Mucosa of stomach (tissue), 1 donor: ENCODE measurements at regions not wholly inside any gene's neighbourhood (a gene's known extent, or its start where the extent isn't known, plus 50 kb on each side); places are given as distances from the start of the nearest gene placed in this dataset.

Experiments used
- H3K27me3 ChIP-seq: one replicate; pipeline ENCODE4 v1.7.0; 2013; ENCODE audit warnings: mild to moderate bottlenecking, low read length; ENCODE audit not compliant: control insufficient read depth, insufficient read depth
- H3K36me3 ChIP-seq: one replicate; pipeline ENCODE4 v1.7.0; 2013; ENCODE audit warnings: low read length; ENCODE audit not compliant: control insufficient read depth, insufficient read depth
- H3K4me1 ChIP-seq: one replicate; pipeline ENCODE4 v1.7.0; 2013; ENCODE audit warnings: mild to moderate bottlenecking, low read length; ENCODE audit not compliant: control insufficient read depth, insufficient read depth
- H3K4me3 ChIP-seq: one replicate; pipeline ENCODE4 v1.7.0; 2013; ENCODE audit warnings: low read length
- H3K9ac ChIP-seq: one replicate; pipeline ENCODE4 v1.7.0; 2013; ENCODE audit warnings: mild to moderate bottlenecking, low read length, moderate library complexity
- H3K9me3 ChIP-seq: one replicate; pipeline ENCODE4 v1.7.0; 2013; ENCODE audit warnings: mild to moderate bottlenecking, low read length, moderate library complexity; ENCODE audit not compliant: control insufficient read depth
- donor health status: Pancreatic carcinoma.

DNA sequence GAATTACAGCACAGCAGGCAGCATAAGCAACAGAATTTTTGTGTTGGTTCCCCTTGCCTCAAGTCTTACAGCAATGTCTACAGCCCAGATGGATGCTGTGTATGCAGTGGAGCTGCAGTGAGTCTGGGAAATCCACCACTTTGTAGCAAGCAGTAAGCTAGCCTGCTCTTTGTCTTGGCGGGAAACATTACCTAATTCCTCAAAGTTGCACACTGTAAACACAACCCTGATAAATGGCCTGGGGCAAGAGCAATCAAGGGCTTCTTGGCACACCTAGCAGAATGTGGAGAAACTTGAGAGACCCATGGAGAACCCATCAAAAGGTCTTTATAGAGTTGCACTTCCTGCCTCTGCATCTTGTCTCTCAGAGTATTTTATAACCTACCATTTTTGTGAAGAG lies 102.0 kb upstream of the FOXP2 start:
- H3K4me3 ChIP-seq, result no peak overlapping the region
- no peaks in the 10 kb centered on the region for H3K4me1 ChIP-seq
- H3K27me3 ChIP-seq, result no peaks in the 10 kb centered on the region
- no peaks in the 10 kb centered on the region for H3K36me3 ChIP-seq
- no peak overlapping the region for H3K9ac ChIP-seq
- no peaks in the 10 kb centered on the region for H3K9me3 ChIP-seq

DNA sequence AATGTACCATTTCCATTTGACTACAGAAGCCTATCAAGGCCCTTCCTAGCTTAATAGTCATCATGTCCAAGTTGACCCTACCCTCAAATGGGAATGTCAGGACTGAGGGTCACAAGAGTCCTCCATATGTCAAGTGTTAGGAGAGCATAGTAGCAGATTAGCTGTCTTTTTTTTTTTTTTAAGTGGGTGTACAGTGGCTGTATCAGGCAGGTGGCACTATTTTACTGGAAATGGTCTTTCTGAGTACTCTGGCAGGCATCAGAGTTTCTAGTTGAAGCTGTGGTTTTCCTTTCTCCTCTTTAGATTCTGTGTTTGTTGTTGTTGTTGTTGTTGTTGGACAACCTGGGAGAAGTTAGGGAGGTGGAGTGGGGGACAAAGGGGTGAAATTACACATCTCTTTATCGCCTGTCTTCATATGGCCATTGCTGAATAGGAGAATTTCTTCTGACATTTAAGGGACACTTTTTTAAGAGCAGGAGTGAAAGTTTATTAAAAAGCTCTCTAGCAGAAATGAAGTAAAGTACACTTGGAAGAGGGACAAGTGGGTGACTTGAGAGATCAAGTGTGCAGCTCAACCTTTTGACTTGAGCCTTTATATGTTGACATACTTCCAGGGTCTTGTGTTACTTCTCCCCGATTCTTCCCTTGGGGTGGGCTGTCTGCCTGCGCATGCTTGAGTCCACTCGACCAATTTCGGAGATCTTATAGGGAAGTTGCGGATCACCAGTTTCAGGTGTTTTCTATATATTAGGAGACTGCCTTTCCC lies 104.1 kb upstream of the FOXP2 start:
- H3K4me3 ChIP-seq, result no peak overlapping the region

DNA sequence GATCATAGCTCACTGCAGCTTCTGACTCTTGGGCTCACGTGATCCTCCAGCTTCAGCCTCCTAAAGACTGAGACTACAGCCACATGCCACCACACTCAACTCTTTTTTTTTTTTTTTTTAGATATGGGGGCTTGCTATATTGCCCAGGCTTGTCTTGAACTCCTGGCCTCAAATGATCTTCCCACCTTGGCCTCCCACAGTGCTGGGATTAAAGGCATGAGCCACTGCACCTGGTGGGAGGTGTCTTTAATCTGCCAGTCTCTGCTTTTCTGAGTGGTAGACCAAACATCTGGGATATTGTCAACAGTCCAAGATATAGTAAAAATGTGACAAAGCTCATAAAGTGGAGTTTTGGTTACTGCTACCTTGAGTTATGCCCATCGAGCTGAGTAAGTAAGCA lies 104.9 kb upstream of the FOXP2 start:
- Histone ChIP-seq H3K36me3 (no peaks in the 10 kb centered on the region), H3K27me3 (no peaks in the 10 kb centered on the region), H3K9me3 (no peaks in the 10 kb centered on the region), H3K9ac (no peak overlapping the region), H3K4me1 (no peaks in the 10 kb centered on the region), H3K4me3 (no peak overlapping the region)

More for the DNA sequence above, 104.1 kb upstream of the FOXP2 start:
- no peaks in the 10 kb centered on the region for H3K27me3 ChIP-seq
- H3K36me3 ChIP-seq, result no peaks in the 10 kb centered on the region
- no peaks in the 10 kb centered on the region for H3K4me1 ChIP-seq
- no peak overlapping the region for H3K9ac ChIP-seq
- no peaks in the 10 kb centered on the region for H3K9me3 ChIP-seq

DNA sequence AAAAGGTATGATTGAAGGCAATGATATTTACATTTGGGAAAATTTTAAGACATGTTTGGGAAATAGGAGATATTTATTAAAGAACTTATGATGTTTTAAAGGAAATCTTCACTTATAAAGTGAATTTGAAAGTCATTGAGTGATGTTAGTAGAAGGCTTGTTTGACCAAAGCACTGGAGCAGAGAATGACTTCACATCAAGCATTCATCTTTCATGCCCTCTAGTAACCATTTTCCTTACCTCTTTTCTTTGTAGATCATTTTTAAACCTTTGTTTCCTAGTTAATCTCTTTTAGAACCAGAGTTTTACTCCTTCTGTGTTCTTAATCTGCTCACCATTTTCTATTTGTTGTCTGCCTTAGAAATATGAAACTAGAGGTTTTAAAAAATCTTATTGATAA lies 111.3 kb upstream of the FOXP2 start:
- no peaks in the 10 kb centered on the region for H3K9me3 ChIP-seq
- no peaks in the 10 kb centered on the region for H3K4me1 ChIP-seq
- H3K36me3 ChIP-seq, result no peaks in the 10 kb centered on the region
- no peak overlapping the region for H3K9ac ChIP-seq
- no peaks in the 10 kb centered on the region for H3K27me3 ChIP-seq
- H3K4me3 ChIP-seq, result no peak overlapping the region

DNA sequence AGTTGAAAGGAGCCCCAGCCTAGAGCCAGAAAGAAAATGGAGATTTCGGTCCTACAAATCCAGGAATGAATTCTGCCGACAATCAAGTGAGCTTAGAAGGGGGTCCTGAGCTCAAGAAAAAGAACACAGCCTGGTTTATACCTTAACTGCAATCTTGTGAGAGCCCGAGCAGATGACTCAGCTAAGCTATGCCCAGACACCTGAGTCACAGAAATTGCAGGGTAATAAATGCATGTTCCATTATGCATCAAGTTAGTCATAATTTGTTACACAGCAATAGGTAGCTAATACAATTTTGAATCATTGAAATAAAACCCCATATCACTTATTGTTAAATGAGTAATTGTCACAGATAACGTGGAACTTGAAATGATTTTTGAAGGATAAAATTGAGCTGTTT lies 111.8 kb upstream of the FOXP2 start:
- Histone ChIP-seq H3K9me3 (no peaks in the 10 kb centered on the region), H3K4me1 (no peaks in the 10 kb centered on the region), H3K27me3 (no peaks in the 10 kb centered on the region), H3K4me3 (no peak overlapping the region), H3K9ac (no peak overlapping the region), H3K36me3 (no peaks in the 10 kb centered on the region)

DNA sequence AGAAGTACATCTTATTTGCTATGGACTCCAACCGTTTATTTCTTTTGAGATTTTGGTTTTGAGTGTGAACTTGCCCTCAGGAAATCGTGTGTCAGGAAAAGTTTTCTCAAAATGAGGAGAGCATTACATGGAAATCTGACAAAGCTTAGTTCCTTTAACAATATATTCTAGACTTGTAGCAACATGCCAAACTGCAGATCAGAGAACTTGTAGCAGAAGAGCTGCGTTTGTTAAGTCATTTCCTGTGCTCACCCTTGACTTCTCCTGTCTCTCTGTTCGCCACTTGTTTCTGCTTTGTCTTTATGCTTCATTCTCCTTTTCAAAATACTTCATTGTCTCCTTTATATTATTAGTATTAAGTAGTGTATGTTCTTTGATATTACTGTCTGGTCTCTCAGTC lies 116.6 kb upstream of the FOXP2 start:
- Histone ChIP-seq H3K4me3 (no peak overlapping the region), H3K27me3 (no peaks in the 10 kb centered on the region), H3K36me3 (no peaks in the 10 kb centered on the region), H3K4me1 (no peaks in the 10 kb centered on the region), H3K9me3 (no peaks in the 10 kb centered on the region), H3K9ac (no peak overlapping the region)

DNA sequence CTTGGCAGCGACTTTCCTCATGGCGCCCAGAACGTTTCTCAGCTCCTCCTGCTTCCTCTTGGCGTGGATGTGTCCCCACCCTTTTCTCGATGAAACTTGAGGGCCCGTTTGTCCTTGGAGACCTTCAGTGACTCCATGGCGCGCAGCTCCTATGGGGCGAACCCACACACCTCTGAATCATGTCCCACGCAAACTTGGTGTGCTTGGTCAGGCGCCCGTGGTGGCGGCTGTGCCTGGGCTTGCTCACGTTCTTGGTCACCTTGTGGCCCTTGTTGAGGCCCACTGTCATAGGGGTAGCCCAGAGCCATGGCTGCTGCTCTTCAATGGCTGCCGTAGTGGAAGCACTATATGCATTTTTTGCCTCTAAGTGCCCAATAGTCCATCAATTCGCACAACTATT lies 117.5 kb upstream of the FOXP2 start:
- no peaks in the 10 kb centered on the region for H3K27me3 ChIP-seq
- no peak overlapping the region for H3K4me3 ChIP-seq
- H3K4me1 ChIP-seq, result no peaks in the 10 kb centered on the region
- H3K9me3 ChIP-seq, result no peaks in the 10 kb centered on the region
- H3K9ac ChIP-seq, result no peak overlapping the region
- no peaks in the 10 kb centered on the region for H3K36me3 ChIP-seq

DNA sequence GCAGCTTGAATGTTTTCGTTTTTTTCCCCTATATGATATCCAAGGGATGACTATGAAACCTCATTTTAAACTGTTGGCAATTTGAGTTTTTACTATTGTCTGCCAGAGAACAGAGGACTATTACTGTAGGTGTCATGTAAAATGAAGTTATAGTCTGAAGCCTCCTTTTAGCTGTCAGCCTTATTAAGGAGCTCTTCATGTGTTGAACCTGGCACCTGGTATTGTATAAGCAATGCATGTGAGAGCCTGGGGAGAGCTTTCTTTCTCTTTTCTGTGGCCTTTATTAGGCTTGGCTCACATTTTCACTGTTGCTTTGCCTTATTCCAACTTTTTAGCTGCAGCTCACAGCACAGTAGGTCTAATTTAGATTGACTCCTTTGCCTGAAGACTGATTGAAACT lies 119.1 kb upstream of the FOXP2 start:
- H3K9me3 ChIP-seq, result no peaks in the 10 kb centered on the region
- no peaks in the 10 kb centered on the region for H3K27me3 ChIP-seq

DNA sequence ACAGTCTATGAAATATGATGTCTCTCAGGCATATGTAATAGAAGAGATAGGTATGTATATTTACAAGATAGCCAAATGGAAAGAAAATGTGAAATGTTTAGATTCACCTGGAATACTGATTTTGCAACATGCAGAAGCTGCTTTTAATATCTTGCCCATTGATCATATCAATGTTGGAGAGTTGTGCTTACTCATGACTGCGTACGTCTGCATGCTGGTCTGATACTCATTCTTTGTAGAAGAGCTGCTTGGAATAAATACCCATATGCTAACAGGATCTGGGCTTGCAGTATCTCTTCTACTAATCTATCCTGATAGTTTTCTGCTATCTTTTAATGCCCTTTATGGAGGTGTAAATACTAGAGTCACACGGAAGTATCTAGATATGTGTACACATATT lies 120.6 kb upstream of the FOXP2 start:
- H3K36me3 ChIP-seq, result no peaks in the 10 kb centered on the region
- no peak overlapping the region for H3K9ac ChIP-seq
- no peaks in the 10 kb centered on the region for H3K4me1 ChIP-seq
- no peak overlapping the region for H3K4me3 ChIP-seq
- H3K27me3 ChIP-seq, result no peaks in the 10 kb centered on the region
- no peaks in the 10 kb centered on the region for H3K9me3 ChIP-seq

More for the DNA sequence above, 119.1 kb upstream of the FOXP2 start:
- H3K4me1 ChIP-seq, result no peaks in the 10 kb centered on the region
- H3K9ac ChIP-seq, result no peak overlapping the region
- H3K4me3 ChIP-seq, result no peak overlapping the region
- no peaks in the 10 kb centered on the region for H3K36me3 ChIP-seq

DNA sequence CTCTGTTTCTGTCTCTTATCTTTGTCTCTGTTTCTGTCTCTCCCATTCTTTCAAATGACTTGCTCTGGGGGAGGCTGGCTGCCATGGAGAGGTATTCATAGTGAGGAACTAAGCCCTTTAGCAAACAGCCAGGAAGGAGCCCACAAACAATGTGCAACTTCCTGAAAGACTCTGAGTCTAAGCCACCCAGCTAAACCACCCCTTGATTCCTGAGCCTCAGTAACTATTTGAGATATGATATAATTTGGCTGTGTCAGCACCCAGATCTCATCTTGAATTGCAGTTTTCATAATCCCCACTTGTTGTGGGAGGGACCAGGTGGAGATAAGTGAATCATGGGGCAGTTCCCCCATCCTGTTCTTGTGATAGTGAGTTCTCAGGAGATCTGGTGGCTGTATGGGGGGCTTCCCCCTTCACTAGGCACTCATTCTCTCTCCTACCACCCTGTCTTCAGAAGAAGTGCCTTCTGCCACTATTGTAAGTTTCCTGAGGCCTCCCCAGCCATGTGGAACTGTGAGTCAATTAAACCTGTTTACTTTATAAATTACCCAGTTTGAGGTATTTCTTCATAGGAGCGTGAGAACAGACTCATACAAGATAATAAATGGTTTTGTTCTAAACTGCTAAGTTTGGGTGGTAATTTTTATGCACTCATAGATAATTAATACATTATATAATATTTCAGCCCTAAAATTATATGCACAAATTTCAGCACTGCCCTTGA lies 121.2 kb upstream of the FOXP2 start:
- no peaks in the 10 kb centered on the region for H3K27me3 ChIP-seq
- H3K4me1 ChIP-seq, result no peaks in the 10 kb centered on the region
- no peaks in the 10 kb centered on the region for H3K9me3 ChIP-seq
- H3K9ac ChIP-seq, result no peak overlapping the region
- no peak overlapping the region for H3K4me3 ChIP-seq
- H3K36me3 ChIP-seq, result no peaks in the 10 kb centered on the region

DNA sequence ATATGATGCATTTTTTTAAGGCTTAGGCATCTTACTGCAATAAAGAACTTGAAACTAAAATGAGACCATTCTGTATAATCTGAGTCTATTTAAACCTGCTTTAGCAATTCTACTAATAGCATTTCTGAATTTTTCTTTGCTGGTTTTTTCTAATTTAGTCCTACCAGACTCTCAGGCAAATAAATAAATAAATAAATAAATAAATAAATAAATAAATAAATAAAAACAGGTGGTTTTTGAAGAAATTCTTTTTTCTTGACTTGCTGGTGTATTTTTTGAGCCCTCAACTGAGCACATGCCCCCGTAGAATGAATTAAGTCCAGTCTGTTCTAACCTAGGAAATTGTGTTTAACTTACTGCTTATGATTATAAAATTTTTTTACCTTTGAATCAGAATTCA lies 134.7 kb upstream of the FOXP2 start:
- no peak overlapping the region for H3K9ac ChIP-seq
- H3K4me1 ChIP-seq, result no peaks in the 10 kb centered on the region
- H3K36me3 ChIP-seq, result no peaks in the 10 kb centered on the region
- H3K4me3 ChIP-seq, result no peak overlapping the region
- no peaks in the 10 kb centered on the region for H3K9me3 ChIP-seq
- no peaks in the 10 kb centered on the region for H3K27me3 ChIP-seq

DNA sequence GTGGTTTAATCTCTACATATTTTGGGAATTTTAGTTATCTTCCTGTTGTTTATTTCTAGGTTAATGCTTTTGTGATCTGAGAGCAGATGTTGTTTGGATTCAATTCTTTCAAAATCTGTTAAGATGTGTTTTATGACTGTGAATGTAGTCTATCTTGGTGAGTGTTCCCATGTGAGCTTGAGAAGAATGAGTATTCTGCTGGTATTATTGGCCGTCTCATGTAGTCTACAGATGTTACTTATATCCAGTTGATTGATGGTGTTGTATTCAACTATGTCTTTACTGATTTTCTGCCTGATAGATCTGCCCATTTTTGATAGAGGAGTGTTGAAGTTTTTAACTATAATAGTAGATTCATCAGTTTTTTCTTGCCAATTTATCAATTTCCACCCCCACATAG lies 141.4 kb upstream of the FOXP2 start:
- no peak overlapping the region for H3K9ac ChIP-seq
- no peaks in the 10 kb centered on the region for H3K36me3 ChIP-seq
- no peak overlapping the region for H3K4me3 ChIP-seq
- H3K9me3 ChIP-seq, result no peaks in the 10 kb centered on the region
- no peaks in the 10 kb centered on the region for H3K4me1 ChIP-seq
- H3K27me3 ChIP-seq, result no peaks in the 10 kb centered on the region
